TTC549 (cell line): ENCODE measurements at regions not wholly inside any gene's neighbourhood (a gene's known extent, or its start where the extent isn't known, plus 50 kb on each side); places are given as distances from the start of the nearest gene placed in this dataset.
A peak's percentile ranks its signal among the peaks of the same experiment; 100 is the strongest.
"Not testable (repeated sequence)": the region's sequence is repeated elsewhere in the genome, so short reads cannot be mapped to it uniquely, and the experiment has no call there.

Source experiments
- FAIRE-seq: peaks from 2 replicates; lab custom pipeline; 2012; peaks lifted over from hg19 to GRCh38; lab: Jason Lieb, UNC

- FAIRE-seq, result no peak
Observed at GRCh38 chrX:81348388-81348787, 146.5 kb downstream of the SH3BGRL start.

GRCh38 chrX:81354954-81355353 lies 153.1 kb downstream of the SH3BGRL start:
- FAIRE-seq, result no peak

GRCh38 chrX:81355436-81355835 lies 153.5 kb downstream of the SH3BGRL start:
- no peak for FAIRE-seq

- no peak for FAIRE-seq
Observed at GRCh38 chrX:81367291-81367690, 165.4 kb downstream of the SH3BGRL start.

- peak; percentile 57 for FAIRE-seq
Observed at GRCh38 chrX:81377329-81377728, 175.4 kb downstream of the SH3BGRL start.

GRCh38 chrX:81378560-81378959 lies 176.7 kb downstream of the SH3BGRL start:
- no peak for FAIRE-seq

- no peak for FAIRE-seq
Observed at GRCh38 chrX:81390237-81390636, 188.3 kb downstream of the SH3BGRL start.

- FAIRE-seq, result no peak
Observed at GRCh38 chrX:81392396-81392795, 190.5 kb downstream of the SH3BGRL start.

GRCh38 chrX:81405781-81406180 lies 203.9 kb downstream of the SH3BGRL start:
- FAIRE-seq, result no peak

GRCh38 chrX:81411517-81411916 lies 209.6 kb downstream of the SH3BGRL start:
- FAIRE-seq, result no peak

GRCh38 chrX:81412428-81412827 lies 210.5 kb downstream of the SH3BGRL start:
- FAIRE-seq, result no peak

- FAIRE-seq, result not testable (repeated sequence)
Observed at GRCh38 chrX:81412857-81413256, 211.0 kb downstream of the SH3BGRL start.

GRCh38 chrX:81414630-81415029 lies 212.7 kb downstream of the SH3BGRL start:
- no peak for FAIRE-seq
